Inflammatory macrophage treated with lipopolysaccharide for 4 hours (primary cell): ENCODE measurements at regions not wholly inside any gene's neighbourhood (a gene's known extent, or its start where the extent isn't known, plus 50 kb on each side); places are given as distances from the start of the nearest gene placed in this dataset.

Experiments used
- DNase-seq: peaks from one replicate; pipeline ENCODE4 v3.0.0-alpha.2; 2020

- DNase-seq = no peak
Observed at GRCh38 chr4:35897808-35898207, 346.5 kb downstream of the ARAP2 start.

GRCh38 chr4:35900286-35901243 is 343.7 kb downstream of the ARAP2 start:
- DNase-seq = no peak

- DNase-seq = peak; percentile 1
Observed at GRCh38 chr4:35912174-35912573, 332.1 kb downstream of the ARAP2 start.

GRCh38 chr4:35918491-35918977 is 325.8 kb downstream of the ARAP2 start:
- DNase-seq = no peak

- no peak for DNase-seq
Observed at GRCh38 chr4:35925806-35926205, 318.5 kb downstream of the ARAP2 start.

- DNase-seq = no peak
Observed at GRCh38 chr4:35926788-35927187, 317.5 kb downstream of the ARAP2 start.

GRCh38 chr4:35933901-35934300 is 310.4 kb downstream of the ARAP2 start:
- DNase-seq = no peak

- DNase-seq = peak; percentile 29
Observed at GRCh38 chr4:35934320-35934981, 309.9 kb downstream of the ARAP2 start.

- DNase-seq = peak; percentile 49
Observed at GRCh38 chr4:35938936-35939335, 305.4 kb downstream of the ARAP2 start.

- no peak for DNase-seq
Observed at GRCh38 chr4:35939751-35940150, 304.6 kb downstream of the ARAP2 start.

- peak; percentile 65 for DNase-seq
Observed at GRCh38 chr4:35942092-35942491, 302.2 kb downstream of the ARAP2 start.

GRCh38 chr4:35943606-35944005 is 300.7 kb downstream of the ARAP2 start:
- no peak for DNase-seq

GRCh38 chr4:35948171-35948570 is 296.1 kb downstream of the ARAP2 start:
- DNase-seq = no peak

- DNase-seq = no peak
Observed at GRCh38 chr4:35950442-35950841, 293.9 kb downstream of the ARAP2 start.

GRCh38 chr4:35952751-35953150 is 291.6 kb downstream of the ARAP2 start:
- no peak for DNase-seq

GRCh38 chr4:35963383-35963782 is 280.9 kb downstream of the ARAP2 start:
- no peak for DNase-seq

- no peak for DNase-seq
Observed at GRCh38 chr4:35963974-35964515, 280.3 kb downstream of the ARAP2 start.

GRCh38 chr4:35965300-35965699 is 279.0 kb downstream of the ARAP2 start:
- DNase-seq = no peak

GRCh38 chr4:35966566-35966965 is 277.7 kb downstream of the ARAP2 start:
- no peak for DNase-seq

GRCh38 chr4:35970366-35970960 is 273.9 kb downstream of the ARAP2 start:
- DNase-seq = no peak

- DNase-seq = no peak
Observed at GRCh38 chr4:35972814-35973213, 271.5 kb downstream of the ARAP2 start.

GRCh38 chr4:35975617-35976355 is 268.5 kb downstream of the ARAP2 start:
- DNase-seq = peak; percentile 16

GRCh38 chr4:35978551-35978950 is 265.8 kb downstream of the ARAP2 start:
- no peak for DNase-seq
